ENCODE measurements at regions not wholly inside any gene's neighbourhood (a gene's known extent, or its start where the extent isn't known, plus 50 kb on each side); places are given as distances from the start of the nearest gene placed in this dataset.

GRCh38 chr1:66462313-66462712 is 71.6 kb upstream of the SGIP1 start:
- H4K8ac ChIP-seq (ENCODE audit: extremely low read depth, insufficient read depth, low read length): no peak overlapping the region
- no peak overlapping the region for H3K56ac ChIP-seq (replicated peaks; ENCODE audit: insufficient read length, low read depth, low read length)
- H3K9me3 ChIP-seq (ENCODE audit: insufficient read depth in 2 of 2, low read depth in 1 of 2, low read length in 1 of 2): peaks cover 4 to 7% of the 10 kb centered on the region in 2 experiments; a peak in 3 of 4 replicates
- no peak overlapping the region for H3K4me3 ChIP-seq (ENCODE audit: extremely low read depth in 1 of 4, insufficient read depth in 2 of 4, low read depth in 3 of 4, low read length in 4 of 4)
- H3K36me3 ChIP-seq (ENCODE audit: control insufficient read depth in 2 of 4, insufficient read depth in 4 of 4, low read length in 3 of 4): no peaks in the 10 kb centered on the region
- no peaks in the 10 kb centered on the region for H3K79me1 ChIP-seq (ENCODE audit: low read depth, low read length)
- H4K5ac ChIP-seq (ENCODE audit: insufficient read length, low read depth, low read length): no peak overlapping the region
- H3K23ac ChIP-seq (ENCODE audit: insufficient read length): no peak overlapping the region
- no peak overlapping the region for H2BK12ac ChIP-seq (ENCODE audit: low read depth, low read length)
- no peaks in the 10 kb centered on the region for H3K23me2 ChIP-seq (ENCODE audit: low read depth, low read length)
- H2AFZ ChIP-seq (ENCODE audit: low read length): no peak overlapping the region
- H4K91ac ChIP-seq (replicated peaks; ENCODE audit: insufficient read length, low read length): no peak overlapping the region
- no peak overlapping the region for H2AK5ac ChIP-seq (ENCODE audit: low read depth, low read length)
- H3K4me1 ChIP-seq (replicated peaks in 1 of 4; ENCODE audit: control insufficient read depth in 3 of 4, insufficient read depth in 4 of 4, low read length in 3 of 4): no peaks in the 10 kb centered on the region
- H3K27ac ChIP-seq (ENCODE audit: low read depth, low read length): no peak overlapping the region
- H3K14ac ChIP-seq (ENCODE audit: insufficient read length): no peak overlapping the region
- no peak overlapping the region for H2BK15ac ChIP-seq (ENCODE audit: low read length)
- H3K4ac ChIP-seq (replicated peaks; ENCODE audit: insufficient read length, low read depth, low read length): no peak overlapping the region
- H3K9ac ChIP-seq (replicated peaks in 1 of 4; ENCODE audit: extremely low read depth in 1 of 4, low read depth in 3 of 4, low read length in 3 of 4): no peak overlapping the region
- WGBS, 2 experiments (ENCODE audit: extremely low coverage in 1 of 2, insufficient coverage in 1 of 2, insufficient read length in 1 of 2, insufficient replicate concordance in 2 of 2, low coverage in 1 of 2, low lambda C conversion rate in 2 of 2, missing lambda C conversion rate in 1 of 2): 92% methylated on average over 2 of the region's 2 CpGs; no CpG with 5 or more reads in 1 of the 2 experiments
- DNase-seq (ENCODE audit: low read depth in 1 of 2, low spot score in 2 of 2) (no peak), FAIRE-seq (no peak)
- H2BK120ac ChIP-seq (replicated peaks; ENCODE audit: low read depth, low read length): no peak overlapping the region
- TF ChIP-seq POLR2AphosphoS5 (IDR thresholded peaks at IDR 0.05; ENCODE audit: low read depth, low read length) (no peak), NANOG (IDR thresholded peaks at IDR 0.05; ENCODE audit: insufficient read depth, low read depth, low read length, poor library complexity, severe bottlenecking) (no peak), SUZ12 (IDR thresholded peaks at IDR 0.05; ENCODE audit: low read length) (no peak), TCF12 (IDR thresholded peaks at IDR 0.05; ENCODE audit: low read depth, low read length) (no peak), BRCA1 (IDR thresholded peaks at IDR 0.05; ENCODE audit: low read depth, low read length) (no peak)
- TF ChIP-seq, protein P1, sequence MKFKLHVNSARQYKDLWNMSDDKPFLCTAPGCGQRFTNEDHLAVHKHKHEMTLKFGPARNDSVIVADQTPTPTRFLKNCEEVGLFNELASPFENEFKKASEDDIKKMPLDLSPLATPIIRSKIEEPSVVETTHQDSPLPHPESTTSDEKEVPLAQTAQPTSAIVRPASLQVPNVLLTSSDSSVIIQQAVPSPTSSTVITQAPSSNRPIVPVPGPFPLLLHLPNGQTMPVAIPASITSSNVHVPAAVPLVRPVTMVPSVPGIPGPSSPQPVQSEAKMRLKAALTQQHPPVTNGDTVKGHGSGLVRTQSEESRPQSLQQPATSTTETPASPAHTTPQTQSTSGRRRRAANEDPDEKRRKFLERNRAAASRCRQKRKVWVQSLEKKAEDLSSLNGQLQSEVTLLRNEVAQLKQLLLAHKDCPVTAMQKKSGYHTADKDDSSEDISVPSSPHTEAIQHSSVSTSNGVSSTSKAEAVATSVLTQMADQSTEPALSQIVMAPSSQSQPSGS (IDR thresholded peaks at IDR 0.05; ENCODE audit: low read length): no peak
- TF ChIP-seq, protein P2, sequence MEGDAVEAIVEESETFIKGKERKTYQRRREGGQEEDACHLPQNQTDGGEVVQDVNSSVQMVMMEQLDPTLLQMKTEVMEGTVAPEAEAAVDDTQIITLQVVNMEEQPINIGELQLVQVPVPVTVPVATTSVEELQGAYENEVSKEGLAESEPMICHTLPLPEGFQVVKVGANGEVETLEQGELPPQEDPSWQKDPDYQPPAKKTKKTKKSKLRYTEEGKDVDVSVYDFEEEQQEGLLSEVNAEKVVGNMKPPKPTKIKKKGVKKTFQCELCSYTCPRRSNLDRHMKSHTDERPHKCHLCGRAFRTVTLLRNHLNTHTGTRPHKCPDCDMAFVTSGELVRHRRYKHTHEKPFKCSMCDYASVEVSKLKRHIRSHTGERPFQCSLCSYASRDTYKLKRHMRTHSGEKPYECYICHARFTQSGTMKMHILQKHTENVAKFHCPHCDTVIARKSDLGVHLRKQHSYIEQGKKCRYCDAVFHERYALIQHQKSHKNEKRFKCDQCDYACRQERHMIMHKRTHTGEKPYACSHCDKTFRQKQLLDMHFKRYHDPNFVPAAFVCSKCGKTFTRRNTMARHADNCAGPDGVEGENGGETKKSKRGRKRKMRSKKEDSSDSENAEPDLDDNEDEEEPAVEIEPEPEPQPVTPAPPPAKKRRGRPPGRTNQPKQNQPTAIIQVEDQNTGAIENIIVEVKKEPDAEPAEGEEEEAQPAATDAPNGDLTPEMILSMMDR (IDR thresholded peaks at IDR 0.05; ENCODE audit: control extremely low read depth in 1 of 3, insufficient read depth in 1 of 3, low read depth in 1 of 3, low read length in 3 of 3): no peak
- no peaks in the 10 kb centered on the region for H4K20me1 ChIP-seq (replicated peaks in 1 of 2; ENCODE audit: control insufficient read depth in 1 of 2, insufficient read depth in 2 of 2, low read length in 2 of 2)
- H3K79me2 ChIP-seq (ENCODE audit: control insufficient read depth in 1 of 2, insufficient read depth in 2 of 2, low read length in 2 of 2): no peaks in the 10 kb centered on the region
- ChIA-PET POLR2A (ENCODE audit: partially characterized antibody) (no interaction called here), CTCF (ENCODE audit: partially characterized antibody) (interaction anchor here (1.1 to 1.5 kb wide), 2 partner anchors 16 to 213 kb away, joined by 3 read pairs; no protein-coding TSS in a partner anchor)
- H2BK5ac ChIP-seq (ENCODE audit: low read depth, low read length): no peak overlapping the region
- H3K18ac ChIP-seq (ENCODE audit: extremely low read depth, low read length): no peak overlapping the region
- no peaks in the 10 kb centered on the region for H3K27me3 ChIP-seq (replicated peaks in 1 of 4; ENCODE audit: control insufficient read depth in 3 of 4, extremely low read depth in 1 of 4, insufficient read depth in 3 of 4, low read length in 3 of 4)
- H2BK20ac ChIP-seq (ENCODE audit: low read length): no peak overlapping the region
- H3K4me2 ChIP-seq (ENCODE audit: insufficient read depth in 1 of 2, low read depth in 2 of 2, low read length in 2 of 2): no peak overlapping the region

Data from H1 (cell line).